Activated CD8-positive, alpha-beta T cell treated with anti-CD3 and anti-CD28 coated beads for 36 hours (primary cell): ENCODE measurements at regions not wholly inside any gene's neighbourhood (a gene's known extent, or its start where the extent isn't known, plus 50 kb on each side); places are given as distances from the start of the nearest gene placed in this dataset.
"Not testable (repeated sequence)": the region's sequence is repeated elsewhere in the genome, so short reads cannot be mapped to it uniquely, and the experiment has no call there.

Experiments used
- ATAC-seq: fragments of 200-7000 bp; cut with Tn5 transposase; one replicate; pipeline ENCODE4 v1.10.0; 2021; ENCODE audit warnings: mild to moderate bottlenecking, moderate library complexity
- CTCF ChIA-PET: fragments of 350-600 bp; sonication (Branson Sonifier 250); formaldehyde crosslinking; loops from one replicate; lab custom pipeline; 2021; ENCODE audit warnings: antibody characterized with exemption; lab: Charles Lee
- POLR2A ChIA-PET: fragments of 350-600 bp; sonication (Branson Sonifier 250); formaldehyde crosslinking; loops from one replicate; lab custom pipeline; 2021; ENCODE audit warnings: antibody characterized with exemption; lab: Charles Lee
- DNase-seq: peaks from one replicate; pipeline ENCODE4 v3.0.0-alpha.2; 2020
- H3K27ac Mint-ChIP-seq: one replicate; pipeline ENCODE4 v1.8.0; 2021; ENCODE audit warnings: mild to moderate bottlenecking, mixed read lengths
- H3K27me3 Mint-ChIP-seq: one replicate; pipeline ENCODE4 v1.8.0; 2021; ENCODE audit warnings: mixed read lengths
- H3K36me3 Mint-ChIP-seq: one replicate; pipeline ENCODE4 v1.8.0; 2021; ENCODE audit warnings: low read depth, mixed read lengths
- H3K4me1 Mint-ChIP-seq: one replicate; pipeline ENCODE4 v1.8.0; 2021; ENCODE audit warnings: low read depth, mixed read lengths
- H3K4me3 Mint-ChIP-seq: one replicate; pipeline ENCODE4 v1.8.0; 2021; ENCODE audit warnings: mild to moderate bottlenecking, moderate library complexity, mixed read lengths
- H3K9me3 Mint-ChIP-seq: one replicate; pipeline ENCODE4 v1.8.0; 2021; ENCODE audit warnings: mixed read lengths
- intact Hi-C: fragments of 100-400 bp; cut with micrococcal nuclease; formaldehyde crosslinking; loops from one replicate; pipeline ENCODE4 v1.10.0; 2022
- TF ChIP-seq, protein P1 (sequence below): fragments of 200-600 bp; IDR thresholded peaks from one replicate; pipeline ENCODE4 v1.8.0; 2022; ENCODE audit warnings: antibody characterized with exemption, mild to moderate bottlenecking

- POLR2A ChIA-PET: no interaction called here
- DNase-seq (no peak), ATAC-seq (no peak)
- Mint-ChIP-seq H3K36me3 (no peaks in the 10 kb centered on the region), H3K27me3 (no peaks in the 10 kb centered on the region), H3K9me3 (peaks cover 7% of the 10 kb centered on the region), H3K27ac (no peak overlapping the region), H3K4me1 (no peaks in the 10 kb centered on the region), H3K4me3 (no peak overlapping the region)
- intact Hi-C loops: no loop called here
- CTCF ChIA-PET: no interaction called here
- TF ChIP-seq, protein P1, sequence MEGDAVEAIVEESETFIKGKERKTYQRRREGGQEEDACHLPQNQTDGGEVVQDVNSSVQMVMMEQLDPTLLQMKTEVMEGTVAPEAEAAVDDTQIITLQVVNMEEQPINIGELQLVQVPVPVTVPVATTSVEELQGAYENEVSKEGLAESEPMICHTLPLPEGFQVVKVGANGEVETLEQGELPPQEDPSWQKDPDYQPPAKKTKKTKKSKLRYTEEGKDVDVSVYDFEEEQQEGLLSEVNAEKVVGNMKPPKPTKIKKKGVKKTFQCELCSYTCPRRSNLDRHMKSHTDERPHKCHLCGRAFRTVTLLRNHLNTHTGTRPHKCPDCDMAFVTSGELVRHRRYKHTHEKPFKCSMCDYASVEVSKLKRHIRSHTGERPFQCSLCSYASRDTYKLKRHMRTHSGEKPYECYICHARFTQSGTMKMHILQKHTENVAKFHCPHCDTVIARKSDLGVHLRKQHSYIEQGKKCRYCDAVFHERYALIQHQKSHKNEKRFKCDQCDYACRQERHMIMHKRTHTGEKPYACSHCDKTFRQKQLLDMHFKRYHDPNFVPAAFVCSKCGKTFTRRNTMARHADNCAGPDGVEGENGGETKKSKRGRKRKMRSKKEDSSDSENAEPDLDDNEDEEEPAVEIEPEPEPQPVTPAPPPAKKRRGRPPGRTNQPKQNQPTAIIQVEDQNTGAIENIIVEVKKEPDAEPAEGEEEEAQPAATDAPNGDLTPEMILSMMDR: no peak
Measured at GRCh38 chr15:96977886-96978285, 647.4 kb downstream of the NR2F2 start.

DNA sequence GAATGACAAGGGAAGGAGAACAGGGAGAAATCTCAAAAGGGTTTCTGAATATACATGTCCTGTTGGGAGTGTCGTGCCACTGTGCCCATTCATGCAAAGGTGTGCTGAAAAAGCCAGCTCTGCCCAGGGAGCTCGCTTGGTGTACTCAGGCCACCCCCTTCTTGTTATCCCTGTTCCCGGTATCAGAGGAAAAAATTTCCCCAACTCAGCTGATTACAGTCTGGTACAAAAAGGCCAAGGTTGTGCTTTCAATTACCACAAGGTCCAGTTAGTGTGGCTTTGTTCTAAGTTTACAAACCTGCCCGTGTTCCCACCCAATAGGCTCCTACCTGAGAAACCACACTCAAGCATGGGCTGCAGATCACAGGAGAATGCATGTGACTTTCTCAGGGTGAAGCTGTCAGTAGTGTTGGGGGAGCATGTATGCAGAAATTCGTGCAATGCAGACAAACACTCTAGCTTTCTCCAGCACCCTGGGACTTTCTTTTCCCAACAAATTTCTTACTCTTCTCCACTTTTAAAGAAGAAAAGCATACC is 648.5 kb downstream of the NR2F2 start:
- H3K4me1 Mint-ChIP-seq: no peaks in the 10 kb centered on the region
- intact Hi-C loops: no loop called here
- no peak overlapping the region for H3K4me3 Mint-ChIP-seq
- peaks cover 2% of the 10 kb centered on the region for H3K9me3 Mint-ChIP-seq
- no peaks in the 10 kb centered on the region for H3K27me3 Mint-ChIP-seq
- TF ChIP-seq, protein P1: no peak
- DNase-seq (no peak), ATAC-seq (no peak)
- CTCF ChIA-PET: no interaction called here
- no peaks in the 10 kb centered on the region for H3K36me3 Mint-ChIP-seq
- POLR2A ChIA-PET: no interaction called here
- H3K27ac Mint-ChIP-seq: no peak overlapping the region

- POLR2A ChIA-PET, H3K9me3 Mint-ChIP-seq, H3K4me3 Mint-ChIP-seq, intact Hi-C loops, H3K27ac Mint-ChIP-seq, DNase-seq, H3K36me3 Mint-ChIP-seq, ATAC-seq, CTCF ChIA-PET, H3K27me3 Mint-ChIP-seq, H3K4me1 Mint-ChIP-seq: not testable (repeated sequence)
Measured at GRCh38 chr15:96984121-96984671, 653.7 kb downstream of the NR2F2 start.

- no peak overlapping the region for H3K27ac Mint-ChIP-seq
- ATAC-seq: no peak
- intact Hi-C loops: no loop called here
- H3K9me3 Mint-ChIP-seq: peaks cover 10% of the 10 kb centered on the region
- no peak overlapping the region for H3K4me3 Mint-ChIP-seq
- H3K36me3 Mint-ChIP-seq: no peaks in the 10 kb centered on the region
- no peaks in the 10 kb centered on the region for H3K4me1 Mint-ChIP-seq
- POLR2A ChIA-PET: no interaction called here
- TF ChIP-seq, protein P1: no peak
- no peaks in the 10 kb centered on the region for H3K27me3 Mint-ChIP-seq
- CTCF ChIA-PET: no interaction called here
- DNase-seq: no peak
Measured at GRCh38 chr15:96992817-96993216, 662.3 kb downstream of the NR2F2 start.

DNA sequence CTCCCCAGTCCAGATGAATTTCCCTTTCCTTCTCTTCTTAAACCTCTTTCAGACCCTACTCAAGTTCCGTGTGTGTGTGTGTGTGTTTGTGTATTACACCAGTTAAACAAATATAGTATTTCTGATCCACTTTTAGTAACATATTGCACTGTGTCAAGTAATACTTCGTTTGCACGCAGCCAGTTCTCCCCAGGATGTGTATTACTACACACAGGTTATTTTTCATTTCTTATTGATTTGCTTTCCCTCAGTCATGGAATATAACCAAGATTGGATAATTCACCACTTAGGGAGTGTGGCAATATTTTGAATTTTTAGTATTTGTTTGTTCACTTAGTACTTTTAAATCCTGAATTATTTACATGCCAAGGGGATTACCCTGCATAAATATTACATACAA is 667.0 kb downstream of the NR2F2 start:
- intact Hi-C loops: no loop called here

More for the DNA sequence above, 667.0 kb downstream of the NR2F2 start:
- DNase-seq: no peak
- no peaks in the 10 kb centered on the region for H3K4me1 Mint-ChIP-seq
- no peak overlapping the region for H3K4me3 Mint-ChIP-seq
- POLR2A ChIA-PET: no interaction called here
- H3K36me3 Mint-ChIP-seq: no peaks in the 10 kb centered on the region
- peaks cover 2% of the 10 kb centered on the region for H3K9me3 Mint-ChIP-seq
- no peak overlapping the region for H3K27ac Mint-ChIP-seq
- no peaks in the 10 kb centered on the region for H3K27me3 Mint-ChIP-seq
- ATAC-seq: no peak
- CTCF ChIA-PET: no interaction called here
- TF ChIP-seq, protein P1: no peak
